ENCODE measurements at regions not wholly inside any gene's neighbourhood (a gene's known extent, or its start where the extent isn't known, plus 50 kb on each side); places are given as distances from the start of the nearest gene placed in this dataset.

- Histone ChIP-seq H3K9me3 (ENCODE audit: control insufficient read depth, low read length) (no peaks in the 10 kb centered on the region), H3K27ac (ENCODE audit: low read length) (no peak overlapping the region), H3K27me3 (ENCODE audit: control insufficient read depth, insufficient read depth) (no peaks in the 10 kb centered on the region), H3K4me1 (ENCODE audit: control insufficient read depth, insufficient read depth, low read length) (no peaks in the 10 kb centered on the region), H3K4me3 (ENCODE audit: low read length) (no peak overlapping the region)
- DNase-seq: no peak
- no peak for ATAC-seq
- WGBS: 93% methylated on average over 6 of the region's 6 CpGs
- intact Hi-C loops (cut with DNase I): no loop called here
Observed at GRCh38 chr4:24669751-24670150, 85.4 kb upstream of the DHX15 start.

GRCh38 chr4:24671849-24672248 is 87.5 kb upstream of the DHX15 start:
- intact Hi-C loops (cut with DNase I): no loop called here
- ATAC-seq: no peak

DNA sequence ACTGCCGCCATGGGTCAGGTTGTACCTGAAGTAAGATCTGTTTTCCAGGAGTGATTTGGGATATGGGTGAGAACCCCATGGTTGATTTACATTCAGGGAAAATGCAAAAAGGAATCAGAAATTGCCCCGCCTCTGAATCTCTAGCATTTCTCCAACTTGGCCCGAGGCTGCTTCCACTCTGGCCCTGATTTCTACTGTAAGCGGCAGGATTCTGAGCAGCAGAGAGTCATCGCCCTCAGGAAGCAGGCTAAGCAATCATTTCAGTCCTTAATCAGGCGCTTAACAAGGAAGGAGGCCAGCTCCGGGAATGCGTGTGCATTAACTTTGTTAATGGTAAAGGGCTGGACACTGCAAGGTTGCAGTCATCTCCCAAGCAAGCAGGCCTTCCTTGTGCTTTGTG is 88.5 kb upstream of the DHX15 start:
- Histone ChIP-seq H3K4me3 (ENCODE audit: low read length) (no peak overlapping the region), H3K27me3 (ENCODE audit: control insufficient read depth, insufficient read depth) (no peaks in the 10 kb centered on the region), H3K4me1 (ENCODE audit: control insufficient read depth, insufficient read depth, low read length) (no peaks in the 10 kb centered on the region), H3K9me3 (ENCODE audit: control insufficient read depth, low read length) (no peaks in the 10 kb centered on the region), H3K27ac (ENCODE audit: low read length) (no peak overlapping the region)
- no peak for ATAC-seq
- DNase-seq: no peak
- intact Hi-C loops (cut with DNase I): no loop called here
- 65% methylated on average over 8 of the region's 8 CpGs for WGBS

More at GRCh38 chr4:24671849-24672248, 87.5 kb upstream of the DHX15 start:
- Histone ChIP-seq H3K4me3 (ENCODE audit: low read length) (no peak overlapping the region), H3K9me3 (ENCODE audit: control insufficient read depth, low read length) (no peaks in the 10 kb centered on the region), H3K27me3 (ENCODE audit: control insufficient read depth, insufficient read depth) (no peaks in the 10 kb centered on the region), H3K27ac (ENCODE audit: low read length) (no peak overlapping the region), H3K4me1 (ENCODE audit: control insufficient read depth, insufficient read depth, low read length) (no peaks in the 10 kb centered on the region)
- 75% methylated on average over 7 of the region's 7 CpGs for WGBS
- DNase-seq: no peak

GRCh38 chr4:24674279-24674678 is 89.9 kb upstream of the DHX15 start:
- ATAC-seq: no peak
- 94% methylated on average over 2 of the region's 2 CpGs for WGBS
- no peak overlapping the region for H3K27ac ChIP-seq (ENCODE audit: low read length)
- no peak overlapping the region for H3K4me3 ChIP-seq (ENCODE audit: low read length)
- no peak for DNase-seq
- H3K4me1 ChIP-seq (ENCODE audit: control insufficient read depth, insufficient read depth, low read length): no peaks in the 10 kb centered on the region
- H3K27me3 ChIP-seq (ENCODE audit: control insufficient read depth, insufficient read depth): no peaks in the 10 kb centered on the region
- no peaks in the 10 kb centered on the region for H3K9me3 ChIP-seq (ENCODE audit: control insufficient read depth, low read length)
- intact Hi-C loops (cut with DNase I): no loop called here

DNA sequence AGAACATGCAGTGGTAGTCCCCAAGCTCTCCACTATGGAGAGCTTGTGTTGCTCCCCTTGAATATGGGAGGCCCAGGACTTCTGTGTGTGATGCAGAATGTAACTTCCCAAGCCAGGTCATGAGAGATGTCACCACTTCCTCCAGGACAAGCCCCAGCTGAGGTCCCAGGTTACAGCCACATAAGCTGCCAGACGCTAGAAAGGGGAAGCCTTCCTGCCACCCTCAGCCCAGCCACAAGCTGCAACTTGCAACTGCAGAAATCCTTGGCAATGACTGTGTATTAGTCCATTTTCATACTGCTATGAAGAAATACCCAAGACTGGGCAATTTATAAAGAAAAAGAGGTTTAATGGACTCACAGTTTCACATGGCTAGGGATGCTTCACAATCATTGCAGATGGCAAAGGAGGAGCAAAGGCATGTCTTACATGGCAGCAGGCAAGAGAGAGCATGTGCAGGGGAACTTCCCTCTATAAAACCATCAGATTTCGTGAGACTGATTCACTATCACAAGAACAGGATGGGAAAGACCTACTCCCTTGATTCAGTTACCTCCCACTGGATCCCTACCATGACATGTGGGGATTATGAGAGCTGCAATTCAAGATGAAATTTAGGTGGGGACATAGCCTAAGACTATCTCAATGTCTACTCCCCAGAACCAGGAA is 91.5 kb upstream of the DHX15 start:
- Histone ChIP-seq H3K9me3 (ENCODE audit: control insufficient read depth, low read length) (no peaks in the 10 kb centered on the region), H3K27me3 (ENCODE audit: control insufficient read depth, insufficient read depth) (no peaks in the 10 kb centered on the region), H3K4me3 (ENCODE audit: low read length) (no peak overlapping the region), H3K27ac (ENCODE audit: low read length) (no peak overlapping the region), H3K4me1 (ENCODE audit: control insufficient read depth, insufficient read depth, low read length) (no peaks in the 10 kb centered on the region)
- 66% methylated on average over 2 of the region's 2 CpGs for WGBS
- no peak for ATAC-seq
- intact Hi-C loops (cut with DNase I): no loop called here
- DNase-seq: no peak

DNA sequence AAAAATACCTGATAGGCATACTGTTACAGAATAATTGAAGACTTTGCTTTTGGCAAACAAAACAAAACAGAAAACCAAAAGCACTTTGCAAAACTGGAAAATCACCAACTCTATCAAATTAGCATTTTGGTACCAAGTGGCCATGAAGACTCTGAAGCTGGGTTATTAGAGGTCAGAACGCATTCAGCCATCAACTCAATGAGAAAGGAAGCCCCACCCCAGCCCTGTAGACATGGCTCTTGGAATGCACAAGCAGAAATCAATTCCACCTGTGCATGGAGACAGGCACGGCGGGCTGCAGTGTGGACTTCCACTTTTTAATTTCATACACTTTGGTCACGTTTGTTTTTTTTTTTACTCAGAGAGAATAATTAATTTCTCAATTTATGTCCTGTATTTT is 93.6 kb upstream of the DHX15 start:
- Histone ChIP-seq H3K27me3 (ENCODE audit: control insufficient read depth, insufficient read depth) (no peaks in the 10 kb centered on the region), H3K9me3 (ENCODE audit: control insufficient read depth, low read length) (no peaks in the 10 kb centered on the region), H3K27ac (ENCODE audit: low read length) (no peak overlapping the region), H3K4me3 (ENCODE audit: low read length) (no peak overlapping the region), H3K4me1 (ENCODE audit: control insufficient read depth, insufficient read depth, low read length) (no peaks in the 10 kb centered on the region)
- DNase-seq: no peak
- 69% methylated on average over 4 of the region's 4 CpGs for WGBS
- no peak for ATAC-seq
- intact Hi-C loops (cut with DNase I): no loop called here

DNA sequence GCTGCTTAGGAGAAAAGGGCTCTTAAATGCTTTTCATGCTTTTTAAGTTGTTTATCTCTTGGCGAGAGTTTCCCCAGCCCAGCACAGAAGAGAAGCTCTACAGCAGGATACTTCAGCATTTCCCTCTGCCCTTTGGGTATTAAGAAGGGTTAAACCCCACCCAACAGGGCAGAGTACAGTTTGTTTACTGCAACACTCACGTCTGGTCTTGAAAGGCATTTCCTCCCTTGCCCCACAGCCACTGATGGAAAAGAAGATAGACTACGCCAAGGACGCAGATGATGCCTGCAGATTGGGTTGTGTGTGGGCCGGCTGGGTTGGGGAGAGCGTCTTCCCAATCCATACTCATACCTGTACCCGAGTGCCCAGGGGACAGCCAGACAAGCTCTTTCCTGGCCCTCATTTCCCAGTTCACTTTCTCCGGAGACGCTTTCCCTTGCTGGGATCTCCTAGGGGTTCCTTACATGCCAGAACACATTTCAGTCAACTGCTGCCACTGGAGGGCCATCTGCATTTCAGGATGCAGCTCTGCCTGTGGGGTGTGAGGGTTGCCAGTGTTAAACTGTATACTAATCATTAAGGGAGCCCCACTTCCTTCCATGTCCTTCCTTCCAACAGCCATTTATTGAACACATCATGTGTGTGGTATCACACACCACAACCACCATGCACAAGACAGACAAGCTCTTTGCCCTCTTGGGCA is 96.5 kb upstream of the DHX15 start:
- no peak for ATAC-seq
- no peak for DNase-seq
- H3K9me3 ChIP-seq (ENCODE audit: control insufficient read depth, low read length): no peaks in the 10 kb centered on the region
- WGBS: 62% methylated on average over 9 of the region's 9 CpGs
- no peaks in the 10 kb centered on the region for H3K4me1 ChIP-seq (ENCODE audit: control insufficient read depth, insufficient read depth, low read length)
- no peaks in the 10 kb centered on the region for H3K27me3 ChIP-seq (ENCODE audit: control insufficient read depth, insufficient read depth)
- H3K4me3 ChIP-seq (ENCODE audit: low read length): no peak overlapping the region
- intact Hi-C loops (cut with DNase I): loop anchor here in 1 of 4 donors (10.0 kb wide), 1 partner anchor 186 kb away; no protein-coding TSS in a partner anchor
- H3K27ac ChIP-seq (ENCODE audit: low read length): no peak overlapping the region

- no peaks in the 10 kb centered on the region for H3K27me3 ChIP-seq (ENCODE audit: control insufficient read depth, insufficient read depth)
- DNase-seq (no peak), ATAC-seq (no peak)
- 56% methylated on average over 7 of the region's 7 CpGs for WGBS
- no peak overlapping the region for H3K27ac ChIP-seq (ENCODE audit: low read length)
- no peak overlapping the region for H3K4me3 ChIP-seq (ENCODE audit: low read length)
- H3K9me3 ChIP-seq (ENCODE audit: control insufficient read depth, low read length): no peaks in the 10 kb centered on the region
- intact Hi-C loops (cut with DNase I): loop anchor here in 1 of 4 donors (10.0 kb wide), 1 partner anchor 188 kb away; no protein-coding TSS in a partner anchor
- no peaks in the 10 kb centered on the region for H3K4me1 ChIP-seq (ENCODE audit: control insufficient read depth, insufficient read depth, low read length)
Observed at GRCh38 chr4:24683116-24683515, 98.8 kb upstream of the DHX15 start.

DNA sequence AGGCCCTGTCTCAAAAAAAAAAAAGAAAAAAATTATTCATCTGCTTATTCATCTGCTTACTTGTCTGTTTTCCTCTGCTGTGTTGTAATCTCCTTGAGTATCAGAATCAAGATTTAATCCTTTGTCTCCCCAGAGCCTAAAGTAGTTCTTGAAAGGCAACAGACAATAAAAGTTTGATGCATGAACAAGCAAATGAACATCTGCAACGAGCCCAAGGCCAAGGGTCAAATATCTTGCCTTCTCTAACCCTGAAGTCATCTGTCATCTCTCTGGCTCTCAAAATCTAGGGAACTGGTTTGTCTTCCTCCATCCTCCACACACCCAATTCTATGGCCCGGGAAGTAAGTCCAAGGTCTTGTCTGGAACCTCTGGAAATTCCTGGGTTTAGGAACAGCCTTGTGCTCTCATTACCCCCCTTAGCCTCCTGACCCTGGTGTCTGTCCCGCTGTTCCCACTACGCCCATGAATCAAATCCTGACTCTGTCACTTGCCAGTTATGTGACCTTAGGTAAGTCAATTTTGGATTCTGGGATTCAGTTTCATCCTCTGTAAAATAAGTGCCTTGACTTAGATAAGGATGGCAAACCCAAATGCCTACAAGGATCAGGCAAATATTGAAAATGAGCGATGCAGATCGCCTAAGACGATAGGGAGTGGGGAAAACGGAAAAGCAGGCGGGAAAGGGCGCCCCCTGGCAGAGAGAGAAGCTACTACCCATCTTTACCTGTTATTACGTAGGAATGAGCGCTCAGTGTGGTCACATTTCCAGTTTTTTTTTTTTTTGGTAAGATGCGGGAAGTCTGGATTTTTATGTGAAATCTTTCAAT is 102.7 kb upstream of the DHX15 start:
- ATAC-seq (no peak), DNase-seq (peak in 1 of 3 donors; percentile 53)
- 51% methylated on average over 13 of the region's 13 CpGs for WGBS
- no peaks in the 10 kb centered on the region for H3K27me3 ChIP-seq (ENCODE audit: control insufficient read depth, insufficient read depth)
- no peaks in the 10 kb centered on the region for H3K4me1 ChIP-seq (ENCODE audit: control insufficient read depth, insufficient read depth, low read length)
- no peaks in the 10 kb centered on the region for H3K9me3 ChIP-seq (ENCODE audit: control insufficient read depth, low read length)
- H3K27ac ChIP-seq (ENCODE audit: low read length): no peak overlapping the region
- intact Hi-C loops (cut with DNase I): loop anchor here in 1 of 4 donors (10.0 kb wide), 1 partner anchor 192 kb away; no protein-coding TSS in a partner anchor
- no peak overlapping the region for H3K4me3 ChIP-seq (ENCODE audit: low read length)

DNA sequence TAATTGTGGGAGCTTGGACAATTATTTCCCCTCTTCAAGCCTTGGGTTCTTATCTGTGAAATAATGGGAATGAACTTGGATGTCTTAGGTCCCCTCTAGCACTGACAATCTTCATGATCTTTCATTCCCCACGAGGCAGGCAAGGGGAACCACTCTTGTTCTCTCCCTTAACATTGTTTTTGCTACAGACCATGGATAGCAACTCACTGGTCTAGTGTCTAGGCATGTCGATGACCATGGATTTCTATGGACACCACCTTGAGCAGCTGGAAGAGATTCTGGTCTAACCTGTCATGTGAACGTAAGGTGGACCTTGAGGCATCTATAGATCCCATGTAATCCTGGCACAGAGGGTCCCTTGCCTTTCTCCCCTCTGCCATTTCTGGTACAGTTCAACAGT is 104.1 kb upstream of the DHX15 start:
- WGBS: 82% methylated on average over 3 of the region's 3 CpGs
- Histone ChIP-seq H3K9me3 (ENCODE audit: control insufficient read depth, low read length) (no peaks in the 10 kb centered on the region), H3K4me1 (ENCODE audit: control insufficient read depth, insufficient read depth, low read length) (no peaks in the 10 kb centered on the region), H3K27ac (ENCODE audit: low read length) (no peak overlapping the region), H3K4me3 (ENCODE audit: low read length) (no peak overlapping the region), H3K27me3 (ENCODE audit: control insufficient read depth, insufficient read depth) (no peaks in the 10 kb centered on the region)
- intact Hi-C loops (cut with DNase I): loop anchor here in 1 of 4 donors (10.0 kb wide), 1 partner anchor 194 kb away; no protein-coding TSS in a partner anchor
- ATAC-seq: no peak
- DNase-seq: no peak

DNA sequence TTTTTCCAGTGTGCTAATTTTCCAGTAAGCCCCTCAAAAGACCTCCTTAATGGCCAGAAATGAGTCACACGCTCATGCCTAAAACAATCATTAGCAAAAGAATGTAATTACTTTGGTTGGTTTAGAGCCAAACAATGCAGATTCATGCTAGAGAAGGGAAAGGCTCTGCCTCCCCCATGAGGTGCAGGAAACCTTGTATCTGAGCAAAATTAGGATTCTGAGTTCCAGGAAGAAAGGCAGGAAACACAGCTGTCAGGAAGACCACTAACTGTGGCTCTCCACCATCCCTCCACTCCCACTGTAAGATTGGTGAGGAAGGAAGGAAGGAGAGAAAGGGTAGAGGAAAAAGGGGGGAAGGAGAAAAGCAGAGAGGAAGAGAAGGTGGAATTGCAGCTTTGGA is 104.9 kb upstream of the DHX15 start:
- WGBS: 64% methylated on average over 1 of the region's 1 CpG
- Histone ChIP-seq H3K9me3 (ENCODE audit: control insufficient read depth, low read length) (no peaks in the 10 kb centered on the region), H3K27me3 (ENCODE audit: control insufficient read depth, insufficient read depth) (no peaks in the 10 kb centered on the region), H3K27ac (ENCODE audit: low read length) (no peak overlapping the region), H3K4me3 (ENCODE audit: low read length) (no peak overlapping the region), H3K4me1 (ENCODE audit: control insufficient read depth, insufficient read depth, low read length) (no peaks in the 10 kb centered on the region)
- DNase-seq: no peak
- ATAC-seq: no peak
- intact Hi-C loops (cut with DNase I): loop anchor here in 1 of 4 donors (10.0 kb wide), 1 partner anchor 194 kb away; no protein-coding TSS in a partner anchor

All from right cardiac atrium (tissue), 5 donors.